ENCODE measurements at regions not wholly inside any gene's neighbourhood (a gene's known extent, or its start where the extent isn't known, plus 50 kb on each side); places are given as distances from the start of the nearest gene placed in this dataset.

DNA sequence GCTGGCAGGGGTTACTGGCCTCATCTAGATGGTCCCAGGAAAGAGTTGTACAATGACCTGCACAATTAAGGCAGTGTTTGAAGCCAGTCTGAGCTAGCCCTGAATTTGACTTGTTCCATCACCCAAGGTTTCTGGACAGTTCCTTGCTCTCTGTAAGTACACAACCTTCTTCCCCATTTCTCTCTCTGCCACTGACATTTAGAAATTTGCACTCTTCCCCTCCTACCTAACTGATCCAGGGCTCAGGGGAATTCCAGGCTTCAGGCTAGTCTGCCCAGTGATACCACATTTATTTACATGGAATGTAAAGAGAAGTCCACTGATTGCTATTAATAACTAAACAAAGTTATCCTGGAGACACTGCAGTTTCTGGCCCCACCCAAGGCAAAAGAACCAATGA is 139.0 kb upstream of the GPR26 start:
- no peak for DNase-seq (ENCODE audit: low read depth)

DNA sequence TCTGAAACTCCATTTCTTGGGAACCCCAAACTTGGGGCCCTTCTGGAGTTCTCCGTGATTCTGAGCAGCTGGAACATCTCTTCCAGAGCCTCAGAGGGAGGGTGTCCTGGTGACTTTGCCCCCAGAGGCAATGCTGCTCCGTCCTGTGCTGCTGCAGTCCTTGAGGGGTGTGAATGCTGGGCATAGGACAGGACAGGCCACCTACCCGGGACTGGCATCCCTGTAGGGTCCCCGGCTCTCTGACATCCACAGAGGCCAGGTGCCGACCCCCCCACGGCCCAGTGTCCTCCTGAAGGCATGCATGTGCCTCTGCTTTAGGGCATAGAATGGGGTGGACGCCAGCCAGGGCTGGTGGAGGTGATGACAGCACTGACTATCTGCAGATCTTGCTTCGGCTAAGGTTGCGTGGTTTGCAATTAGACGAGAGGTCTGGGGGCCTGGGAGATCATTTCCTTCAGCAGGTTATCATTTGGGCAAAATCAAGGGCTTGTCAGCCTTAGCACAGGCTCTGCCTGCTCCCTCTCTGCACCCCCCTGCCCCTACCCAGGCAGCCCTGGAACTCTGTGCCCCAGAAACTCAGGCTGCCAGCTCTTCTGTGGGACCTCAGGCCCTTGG is 136.9 kb upstream of the GPR26 start:
- DNase-seq (ENCODE audit: low read depth): no peak

DNA sequence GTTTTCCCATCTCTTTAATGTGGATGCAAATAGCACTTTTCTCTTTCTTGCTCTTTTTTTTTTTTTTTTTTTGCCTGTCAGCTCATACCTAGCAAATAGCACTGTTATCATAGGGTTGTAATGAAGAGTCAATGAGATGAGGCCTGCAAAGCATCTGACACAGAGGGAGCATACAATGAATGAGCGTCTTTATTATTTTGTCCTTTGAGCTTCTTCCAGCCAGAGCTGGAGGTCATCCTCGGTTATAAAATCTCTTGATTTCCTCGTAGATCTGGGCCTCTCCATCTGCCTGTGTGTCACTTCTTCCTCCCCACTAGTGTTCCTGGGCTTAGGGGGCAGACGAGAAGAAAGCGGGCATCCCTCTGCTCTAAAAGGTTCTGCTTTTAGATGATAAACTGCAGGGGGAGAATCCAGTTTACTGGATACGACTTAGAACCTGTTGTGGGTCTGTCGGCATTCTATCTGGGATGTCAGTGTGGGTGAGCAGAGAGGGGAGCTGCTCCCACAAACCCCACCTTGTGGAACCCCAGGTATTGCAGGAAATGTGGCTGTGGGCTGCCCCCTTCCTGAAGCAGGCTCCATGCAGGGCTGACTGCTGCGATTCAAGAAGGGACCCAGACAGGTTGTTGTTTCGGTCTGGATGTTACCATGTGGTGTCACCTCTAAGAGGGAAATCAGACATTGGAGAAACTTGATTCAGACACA is 135.8 kb upstream of the GPR26 start:
- no peak for DNase-seq (ENCODE audit: low read depth)

DNA sequence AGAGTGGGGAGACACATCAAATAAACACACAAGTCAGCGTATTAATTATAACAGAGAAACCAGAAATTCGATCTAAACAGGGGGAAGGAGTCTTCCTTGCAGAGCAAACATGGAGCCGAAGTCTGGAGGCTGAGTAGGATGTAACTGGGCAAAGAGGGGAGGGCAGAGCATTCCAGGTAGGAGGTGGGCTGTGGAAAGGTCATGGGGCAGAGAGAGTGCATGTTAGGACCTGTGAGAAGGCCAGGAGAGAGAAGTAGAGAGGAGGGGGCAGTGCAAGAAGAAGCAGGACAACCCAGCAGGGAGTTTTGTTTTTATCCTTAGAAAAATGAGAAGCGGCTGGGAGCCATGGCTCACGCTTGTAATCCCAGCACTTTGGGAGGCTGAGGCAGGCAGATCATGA is 130.8 kb upstream of the GPR26 start:
- no peak for DNase-seq (ENCODE audit: low read depth)

DNA sequence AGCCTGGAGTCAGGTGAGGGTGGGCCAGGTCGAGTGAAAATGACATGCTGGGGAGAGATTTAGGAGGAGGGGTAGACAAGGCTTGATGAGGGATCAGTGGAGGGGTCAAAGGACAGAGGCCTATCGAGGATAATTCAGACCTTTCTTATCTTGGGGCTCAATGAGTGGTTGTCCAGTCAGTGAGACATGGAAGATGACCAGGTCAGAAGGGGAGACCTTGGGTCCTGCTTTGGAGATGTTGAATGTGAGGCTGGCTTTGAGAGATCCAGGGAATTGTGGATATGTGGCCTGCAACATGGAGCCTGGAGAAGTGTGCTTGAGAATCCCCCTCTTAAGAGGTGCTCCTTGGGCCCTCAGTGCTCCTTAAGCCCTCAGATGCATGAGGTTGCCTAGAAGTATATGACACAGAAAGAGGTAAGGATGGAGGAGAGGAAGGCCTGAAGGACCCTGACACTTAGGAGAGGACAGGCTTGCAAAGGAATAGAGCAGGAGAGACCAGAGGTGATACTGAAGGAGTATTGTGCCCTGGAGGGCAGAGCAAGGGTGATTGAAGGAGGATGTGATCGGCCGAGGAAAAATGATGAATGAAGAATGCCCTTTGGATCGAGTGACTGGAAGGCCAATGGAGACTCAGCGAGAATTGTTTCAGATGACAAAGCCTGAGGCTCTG is 129.8 kb upstream of the GPR26 start:
- DNase-seq (ENCODE audit: low read depth): no peak

DNA sequence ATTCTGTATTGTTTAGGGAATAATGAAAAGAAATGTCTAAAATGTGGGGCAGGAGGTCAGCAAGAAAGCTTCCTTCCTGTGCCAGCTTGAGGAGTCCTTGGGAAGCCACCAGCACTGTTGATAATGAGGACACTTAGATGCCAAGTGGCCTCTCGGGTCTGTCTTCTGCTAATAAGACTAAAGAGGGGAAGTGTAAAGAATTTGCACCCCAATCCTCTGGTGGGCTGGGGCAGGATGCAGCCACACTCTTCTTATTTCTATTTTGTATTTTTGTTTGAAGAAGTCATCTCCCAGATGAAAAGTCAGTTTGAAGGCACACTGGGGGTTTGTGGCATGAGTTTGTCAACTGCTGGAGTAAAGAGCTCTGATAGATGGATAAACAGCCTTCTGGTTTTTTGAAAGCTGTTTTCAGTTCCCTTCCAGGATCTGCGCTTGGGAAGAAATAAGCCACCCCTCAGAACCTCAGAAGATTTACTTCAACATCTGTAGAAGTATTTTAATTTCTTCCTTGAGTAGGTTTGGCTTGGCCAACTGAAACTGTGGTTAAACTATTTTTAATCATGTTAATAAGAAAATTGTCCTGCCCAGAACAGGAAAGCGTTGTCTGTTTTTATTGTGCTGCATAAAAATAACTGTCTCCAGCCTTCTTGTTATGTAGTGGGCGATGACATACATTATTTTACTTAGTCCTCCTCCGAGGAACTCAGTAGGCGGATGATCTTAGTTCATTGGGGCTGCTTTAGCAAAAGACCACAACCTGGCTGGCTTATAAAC is 128.8 kb upstream of the GPR26 start:
- no peak for DNase-seq (ENCODE audit: low read depth)

DNA sequence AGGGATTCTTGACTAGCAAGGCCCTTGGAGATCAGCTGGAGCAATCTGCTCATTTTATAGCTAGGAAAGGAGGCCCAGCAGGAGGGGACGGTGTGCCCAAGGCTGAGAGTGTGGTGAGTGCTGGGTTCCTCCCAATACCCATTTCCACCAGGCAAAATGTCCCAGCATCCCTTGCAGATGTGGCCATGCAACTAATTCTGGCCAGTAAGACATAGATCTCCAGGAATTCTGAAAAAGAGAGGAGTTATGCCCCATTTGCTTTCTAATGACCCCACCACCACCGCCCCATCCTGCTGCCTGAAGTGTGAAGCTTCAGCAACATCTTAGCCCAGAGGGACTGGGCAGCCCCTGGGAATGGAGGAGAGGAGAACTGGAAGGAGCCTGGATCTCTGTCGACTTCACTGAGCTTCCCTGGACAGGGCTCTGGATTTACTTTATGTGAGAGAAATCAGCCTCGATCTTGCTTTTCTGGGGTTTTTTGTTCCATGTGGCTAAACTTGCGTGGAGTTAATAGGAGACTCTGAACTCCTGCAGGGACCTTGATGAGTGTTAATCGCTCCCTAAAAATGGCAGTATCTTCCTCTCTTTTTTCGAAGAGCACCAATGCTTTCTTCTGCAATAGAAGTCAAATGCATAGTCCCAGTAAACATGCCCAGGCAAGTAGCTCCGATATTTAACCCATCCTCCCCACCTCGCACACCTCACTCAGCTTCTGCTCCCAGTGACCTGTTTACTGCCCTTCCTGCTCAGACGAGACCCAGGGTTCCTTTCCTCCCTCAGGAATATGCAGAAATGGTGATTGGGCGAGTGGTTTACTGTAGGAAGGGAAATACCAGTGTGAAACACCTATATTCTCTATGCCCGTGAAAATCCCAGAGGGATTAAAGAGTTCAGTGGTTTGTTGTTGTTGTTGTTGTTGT is 127.5 kb upstream of the GPR26 start:
- no peak for DNase-seq (ENCODE audit: low read depth)

DNA sequence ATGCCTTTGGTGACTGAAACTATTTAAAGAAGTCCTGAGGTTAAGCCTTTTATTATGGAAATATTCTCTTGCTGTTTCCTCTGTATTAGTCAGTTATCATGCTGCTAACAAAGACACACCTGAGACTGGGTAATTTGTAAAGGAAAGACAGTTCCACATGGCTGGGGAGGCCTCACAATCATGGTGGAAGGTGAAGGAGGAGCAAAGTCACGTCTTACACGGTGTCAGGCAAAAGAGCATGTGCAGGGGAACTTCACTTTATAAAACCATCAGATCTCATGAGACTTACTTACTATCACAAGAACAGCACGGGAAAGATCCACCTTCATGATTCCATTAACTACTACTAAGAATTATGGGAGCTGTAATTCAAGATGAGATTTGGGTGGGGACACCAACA is 121.2 kb upstream of the GPR26 start:
- DNase-seq (ENCODE audit: low read depth): no peak

DNA sequence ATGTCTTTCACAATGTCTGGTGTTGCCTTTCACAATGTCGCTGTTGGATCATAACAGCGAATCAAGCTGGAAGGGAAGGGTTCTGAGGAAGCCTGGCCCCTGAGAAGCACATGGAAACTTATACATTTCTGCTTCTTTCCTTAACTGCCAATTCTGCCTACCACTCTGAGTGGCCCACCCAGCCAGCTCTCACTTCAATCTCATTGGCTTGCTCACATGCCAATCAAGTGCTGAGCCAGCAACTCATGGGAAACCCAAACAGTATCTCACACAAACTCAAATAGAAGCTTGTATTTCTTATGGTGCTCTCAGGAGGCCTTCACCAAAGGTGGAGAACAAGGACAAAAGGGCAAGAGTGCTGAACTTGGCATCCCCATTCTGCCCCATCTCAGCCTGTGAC is 117.4 kb upstream of the GPR26 start:
- DNase-seq (ENCODE audit: low read depth): no peak

DNA sequence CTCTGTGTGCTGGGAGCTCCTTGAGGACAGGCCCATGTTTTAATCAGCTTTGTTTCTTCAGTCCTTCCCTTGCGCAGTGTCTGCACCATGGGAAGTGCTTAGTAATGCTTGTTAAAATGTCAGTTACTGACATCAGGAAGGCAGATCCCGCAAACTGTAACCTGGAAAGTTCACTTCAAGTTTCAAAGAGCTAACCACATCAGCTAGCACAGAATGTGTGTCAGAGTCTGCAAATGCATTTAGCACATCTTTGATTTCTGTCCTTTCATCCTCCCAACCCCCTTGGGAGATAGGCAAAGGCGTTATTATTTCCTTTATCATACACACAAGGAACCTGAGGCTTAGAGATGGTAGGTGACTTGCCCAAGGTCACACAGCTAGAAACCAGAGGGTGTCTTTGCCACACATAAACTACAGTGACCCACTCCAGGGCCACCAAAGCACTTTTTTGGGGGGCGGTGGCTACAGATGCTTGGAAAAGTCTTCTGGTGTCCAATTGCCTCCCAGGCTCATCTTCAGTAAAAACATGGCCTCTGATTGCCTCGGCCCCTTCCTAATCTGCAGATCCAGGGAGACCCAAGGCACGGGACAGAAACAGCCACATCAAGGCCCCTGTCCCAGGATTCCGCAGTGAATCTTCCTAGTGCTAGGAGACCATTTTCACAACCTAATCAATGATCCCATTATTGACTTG is 116.2 kb upstream of the GPR26 start:
- DNase-seq (ENCODE audit: low read depth): no peak

DNA sequence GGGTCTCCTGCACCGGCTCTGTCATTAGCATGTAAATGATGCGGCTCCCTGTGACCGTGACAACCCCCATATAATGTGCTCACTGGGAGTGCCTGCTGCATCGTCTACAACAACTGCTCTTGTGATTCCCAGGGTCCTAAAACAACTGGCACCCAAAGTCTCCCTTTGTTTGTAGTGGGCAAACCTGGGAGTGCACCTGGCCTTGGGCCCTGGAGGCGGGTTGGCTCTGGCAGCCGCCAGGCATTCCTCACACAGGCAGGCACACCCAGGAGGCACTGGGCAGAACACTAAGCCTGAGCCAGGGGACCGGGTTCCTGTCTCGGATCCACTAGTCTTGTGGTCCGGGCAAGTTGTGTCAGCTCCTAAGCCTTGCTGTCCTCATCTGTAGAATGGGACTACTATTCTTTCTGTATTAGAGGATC is 115.5 kb upstream of the GPR26 start:
- no peak for DNase-seq (ENCODE audit: low read depth)

DNA sequence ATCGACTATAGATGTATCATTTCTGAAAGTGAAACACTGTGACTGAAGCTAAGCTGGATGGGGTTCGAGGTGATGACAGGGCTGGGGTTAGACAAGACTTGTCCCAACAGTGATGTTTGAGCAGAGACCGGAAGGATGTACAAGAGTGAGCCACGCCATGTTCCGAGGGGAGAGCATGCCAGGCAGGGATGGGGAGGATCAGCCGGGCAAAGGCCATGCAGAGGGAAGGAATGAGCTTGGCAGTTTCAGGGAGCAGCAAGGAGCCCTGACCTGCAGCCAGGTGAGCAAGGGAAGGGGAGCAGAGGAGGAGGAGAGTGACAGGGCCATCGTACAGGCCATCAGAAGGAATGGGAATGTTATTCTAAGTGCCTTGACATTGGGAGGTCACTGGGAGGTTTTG is 114.9 kb upstream of the GPR26 start:
- no peak for DNase-seq (ENCODE audit: low read depth)

DNA sequence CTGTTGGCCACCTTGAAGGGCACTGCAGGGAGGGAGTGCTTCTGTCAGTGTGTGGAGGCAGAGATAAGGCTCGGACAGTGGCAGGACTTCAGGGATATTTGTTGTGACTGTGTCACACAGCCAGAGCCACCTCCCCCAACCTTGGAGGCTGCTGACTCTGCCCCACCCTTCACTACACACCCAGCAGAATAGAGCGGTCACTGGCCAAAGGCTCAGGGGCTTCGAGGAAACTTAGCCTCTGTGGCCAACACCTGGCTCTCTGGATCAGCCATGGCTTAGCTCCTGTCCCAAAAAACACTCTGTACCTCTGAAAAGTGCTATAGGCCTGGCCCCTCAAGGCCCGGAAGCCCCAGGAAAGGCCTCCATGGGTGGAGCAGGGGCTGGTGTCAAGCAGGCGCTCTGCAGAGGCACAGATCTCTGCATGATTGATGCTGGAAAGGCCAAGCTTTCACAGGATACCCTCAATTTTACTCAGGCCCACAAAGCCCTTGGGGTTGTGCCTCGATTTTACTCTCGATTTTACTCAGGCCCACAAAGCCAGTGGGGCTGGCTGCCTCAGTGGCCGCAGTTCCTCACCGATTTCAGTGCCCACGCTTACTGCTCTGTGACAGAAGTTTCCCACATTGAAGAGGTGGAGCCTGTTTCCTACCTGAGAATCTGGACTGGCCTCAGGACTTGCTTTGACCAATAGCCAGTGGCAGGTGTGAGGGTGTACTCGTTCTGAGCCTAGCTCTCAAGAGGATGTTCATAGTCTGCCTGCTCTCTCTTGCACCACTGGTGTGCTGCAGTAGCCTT is 113.2 kb upstream of the GPR26 start:
- DNase-seq (ENCODE audit: low read depth): no peak

DNA sequence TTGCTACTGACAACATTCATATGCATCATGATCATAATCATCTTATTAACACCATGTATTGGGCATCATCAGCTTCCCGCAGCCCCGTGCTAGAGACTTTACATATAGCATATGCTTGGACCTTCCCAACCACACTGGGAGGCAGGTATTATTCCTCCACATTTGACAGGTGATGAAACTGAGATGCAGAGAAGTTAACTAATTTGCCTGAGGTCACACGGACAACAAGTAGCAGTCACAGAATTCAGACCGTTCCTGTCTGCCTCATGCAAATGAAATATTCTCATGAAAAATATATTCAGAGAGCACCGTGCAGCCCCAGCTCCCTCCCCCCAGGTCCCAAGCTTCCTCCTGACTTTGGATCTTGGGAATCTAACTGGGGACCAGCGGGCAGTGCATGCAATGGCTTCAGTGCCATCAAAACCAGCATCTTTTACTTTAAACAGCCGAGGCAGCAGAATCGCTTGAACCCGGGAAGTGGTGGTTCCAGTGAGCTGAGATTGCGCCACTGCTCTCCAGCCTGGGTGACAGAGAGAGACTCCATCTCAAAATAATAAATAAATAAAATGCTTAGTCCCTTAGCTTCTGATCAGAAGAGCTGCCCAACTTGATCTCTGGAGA is 112.2 kb upstream of the GPR26 start:
- DNase-seq (ENCODE audit: low read depth): no peak

DNA sequence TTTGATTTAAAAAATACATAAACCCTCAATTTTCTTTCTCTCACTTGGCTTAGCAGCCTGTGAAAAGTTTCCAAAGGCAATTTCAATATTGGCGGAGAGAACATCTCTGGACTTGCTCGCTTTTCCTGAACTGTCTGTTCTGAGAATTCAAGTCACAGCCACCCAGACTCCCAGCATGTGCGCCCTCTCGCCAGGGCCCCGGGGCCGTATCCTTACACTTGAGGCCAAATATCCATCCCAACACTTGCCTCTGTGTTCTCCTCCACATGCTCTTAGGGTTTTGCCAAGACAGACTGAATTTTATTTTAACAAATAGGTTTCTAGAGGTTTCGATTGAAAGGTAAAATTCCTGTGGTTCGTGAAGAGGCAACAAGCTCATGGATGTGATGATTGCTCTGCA is 111.5 kb upstream of the GPR26 start:
- DNase-seq (ENCODE audit: low read depth): no peak

DNA sequence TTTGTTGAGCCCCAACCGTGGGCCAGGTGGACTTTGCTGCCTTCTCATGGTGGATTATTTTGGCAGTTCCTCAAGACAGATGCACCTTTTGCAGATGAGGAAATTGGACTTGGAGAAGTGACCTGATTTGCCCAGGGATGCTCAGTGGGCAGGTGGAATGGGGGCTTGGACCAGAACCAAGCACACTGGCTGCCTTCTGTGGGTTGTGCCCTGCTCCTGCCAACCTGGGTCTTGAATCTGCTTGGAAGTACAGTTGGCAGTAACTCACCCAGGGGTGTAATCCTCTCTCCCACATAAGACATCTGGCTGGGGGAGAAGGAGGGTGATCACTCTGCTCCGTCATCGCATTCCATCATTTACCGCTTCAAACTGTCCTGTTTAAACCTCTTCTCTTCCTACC is 110.5 kb upstream of the GPR26 start:
- DNase-seq (ENCODE audit: low read depth): no peak

DNA sequence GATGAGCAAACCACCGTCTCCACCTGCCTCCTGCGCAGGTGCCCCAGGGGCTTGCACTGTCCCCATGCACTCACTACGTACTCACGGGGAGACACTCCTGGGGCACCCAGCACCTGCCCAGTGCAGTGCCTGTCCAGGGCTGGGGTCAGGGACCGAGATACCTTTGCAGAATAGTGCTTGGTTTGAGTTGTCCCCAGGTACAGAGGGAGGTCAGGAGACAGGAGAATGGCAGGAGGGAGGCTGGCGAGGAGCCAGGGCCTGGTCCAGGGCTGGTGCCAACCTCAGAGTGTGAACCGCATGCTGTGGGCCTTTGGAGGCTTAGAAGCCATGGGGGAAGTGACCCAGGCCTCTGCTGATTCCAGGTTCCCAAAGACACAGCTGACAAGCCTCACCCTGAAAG is 110.1 kb upstream of the GPR26 start:
- no peak for DNase-seq (ENCODE audit: low read depth)

DNA sequence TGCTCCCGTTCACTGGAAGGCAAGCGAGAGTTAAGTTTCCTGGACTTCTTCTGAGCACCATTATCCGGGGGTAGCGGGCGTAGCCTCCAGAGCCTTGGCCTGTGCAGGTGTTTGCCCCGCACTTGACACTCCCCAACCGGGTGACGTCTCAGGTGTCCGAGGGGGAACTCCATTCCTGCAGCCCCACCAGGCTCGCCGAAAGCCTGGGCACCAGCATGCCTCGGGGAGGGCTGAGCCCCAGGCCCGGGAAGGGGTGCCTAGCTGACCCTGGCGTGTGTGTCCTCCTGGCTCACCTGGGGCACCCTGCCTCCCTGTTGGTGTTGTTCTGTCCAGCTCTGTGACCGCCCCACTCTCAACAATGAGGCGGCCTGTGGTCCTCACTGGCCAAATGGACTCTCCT is 109.4 kb upstream of the GPR26 start:
- no peak for DNase-seq (ENCODE audit: low read depth)

DNA sequence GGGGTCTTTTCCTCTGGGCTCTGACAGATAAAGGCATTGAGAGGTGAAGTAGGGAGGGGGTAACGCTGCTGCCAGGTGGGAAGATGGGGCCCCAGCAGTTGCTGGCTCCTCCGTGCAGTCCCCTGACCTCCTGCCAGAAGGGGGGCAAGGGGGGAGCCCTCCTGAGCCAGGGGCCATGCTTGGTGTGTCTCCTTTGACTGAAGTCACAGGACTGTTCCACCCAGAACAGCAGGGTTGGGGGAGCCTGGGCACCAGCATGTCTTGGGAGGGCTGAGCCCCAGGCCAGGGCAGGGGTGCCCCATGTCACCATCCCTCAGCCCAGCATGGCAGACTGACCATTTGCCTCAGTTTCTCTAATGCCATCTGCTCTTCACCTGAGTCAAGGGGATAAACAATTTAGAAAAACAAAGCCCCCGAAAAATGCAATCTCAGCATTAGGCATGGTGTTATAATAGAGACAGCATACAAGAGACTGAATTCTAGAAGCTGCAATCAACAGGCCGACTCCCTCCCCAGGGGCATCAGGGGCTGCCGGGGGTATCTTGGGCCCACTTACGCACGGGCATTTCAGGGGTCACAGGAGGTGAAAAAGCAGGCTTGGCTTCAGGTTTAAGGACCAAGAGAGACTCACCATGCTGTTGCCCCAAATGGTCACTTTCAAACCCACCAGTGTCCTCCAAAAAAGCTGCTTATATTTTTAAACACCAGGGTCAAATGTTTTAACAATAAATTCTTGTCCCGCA is 108.6 kb upstream of the GPR26 start:
- DNase-seq (ENCODE audit: low read depth): no peak

All from activated gamma-delta T cell treated with anti-CD3 and anti-CD28 coated beads, Interleukin-2, amount 50 U/mL, for 16 hours (primary cell).